Endothelial cell (in vitro differentiated cells): ENCODE measurements at regions not wholly inside any gene's neighbourhood (a gene's known extent, or its start where the extent isn't known, plus 50 kb on each side); places are given as distances from the start of the nearest gene placed in this dataset.

Experiments used
- DNase-seq: peaks from one replicate; pipeline ENCODE4 v3.0.0; 2021; ENCODE audit warnings: low spot score
- H3K27ac Mint-ChIP-seq: one replicate; pipeline ENCODE4 v1.8.0; 2021; ENCODE audit warnings: mixed read lengths, inconsistent platforms; ENCODE audit not compliant: unreplicated experiment
- H3K27me3 Mint-ChIP-seq: one replicate; pipeline ENCODE4 v1.8.0; 2021; ENCODE audit warnings: mild to moderate bottlenecking, moderate library complexity, mixed read lengths, inconsistent platforms; ENCODE audit not compliant: unreplicated experiment
- H3K36me3 Mint-ChIP-seq: one replicate; pipeline ENCODE4 v1.8.0; 2021; ENCODE audit warnings: mild to moderate bottlenecking, low read depth, mixed read lengths, inconsistent platforms; ENCODE audit not compliant: unreplicated experiment
- H3K4me1 Mint-ChIP-seq: one replicate; pipeline ENCODE4 v1.8.0; 2021; ENCODE audit warnings: mild to moderate bottlenecking, mixed read lengths, inconsistent platforms; ENCODE audit not compliant: unreplicated experiment
- H3K4me3 Mint-ChIP-seq: one replicate; pipeline ENCODE4 v1.8.0; 2021; ENCODE audit warnings: mild to moderate bottlenecking, mixed read lengths, inconsistent platforms; ENCODE audit not compliant: unreplicated experiment
- H3K9me3 Mint-ChIP-seq: one replicate; pipeline ENCODE4 v1.8.0; 2021; ENCODE audit warnings: mixed read lengths, inconsistent platforms; ENCODE audit not compliant: unreplicated experiment
- CTCF ChIP-seq: fragments of 200-600 bp; sonication (generic); IDR thresholded peaks from one replicate; pipeline ENCODE4 v1.5.0; 2021; ENCODE audit warnings: antibody characterized with exemption; ENCODE audit not compliant: unreplicated experiment

- no peak overlapping the region for H3K4me3 Mint-ChIP-seq
These were observed 232.5 kb upstream of the ASCC3 start for GRCh38 chr6:101113468-101114260.

GRCh38 chr6:101114703-101115102 lies 233.6 kb upstream of the ASCC3 start:
- Mint-ChIP-seq H3K36me3 (no peaks in the 10 kb centered on the region), H3K9me3 (no peaks in the 10 kb centered on the region), H3K27me3 (no peaks in the 10 kb centered on the region), H3K4me3 (no peak overlapping the region), H3K4me1 (no peaks in the 10 kb centered on the region), H3K27ac (no peak overlapping the region)
- DNase-seq, result peak; percentile 8
- TF ChIP-seq CTCF, result no peak

More at GRCh38 chr6:101113468-101114260, 232.5 kb upstream of the ASCC3 start:
- no peak for TF ChIP-seq CTCF
- no peaks in the 10 kb centered on the region for H3K27me3 Mint-ChIP-seq
- no peak for DNase-seq
- no peaks in the 10 kb centered on the region for H3K36me3 Mint-ChIP-seq
- H3K4me1 Mint-ChIP-seq, result no peaks in the 10 kb centered on the region
- no peaks in the 10 kb centered on the region for H3K9me3 Mint-ChIP-seq
- no peak overlapping the region for H3K27ac Mint-ChIP-seq

- no peak overlapping the region for H3K4me3 Mint-ChIP-seq
- TF ChIP-seq CTCF, result no peak
- no peaks in the 10 kb centered on the region for H3K9me3 Mint-ChIP-seq
- DNase-seq, result no peak
- no peak overlapping the region for H3K27ac Mint-ChIP-seq
- H3K4me1 Mint-ChIP-seq, result no peaks in the 10 kb centered on the region
- H3K36me3 Mint-ChIP-seq, result no peaks in the 10 kb centered on the region
- H3K27me3 Mint-ChIP-seq, result no peaks in the 10 kb centered on the region
These were observed 235.2 kb upstream of the ASCC3 start for GRCh38 chr6:101116337-101116736.

- H3K27me3 Mint-ChIP-seq, result no peaks in the 10 kb centered on the region
- no peak overlapping the region for H3K27ac Mint-ChIP-seq
- H3K4me3 Mint-ChIP-seq, result no peak overlapping the region
- TF ChIP-seq CTCF, result no peak
- peak; percentile 12 for DNase-seq
- no peaks in the 10 kb centered on the region for H3K9me3 Mint-ChIP-seq
- no peaks in the 10 kb centered on the region for H3K4me1 Mint-ChIP-seq
- H3K36me3 Mint-ChIP-seq, result no peaks in the 10 kb centered on the region
These were observed 236.4 kb upstream of the ASCC3 start for GRCh38 chr6:101117393-101118135.

GRCh38 chr6:101118136-101118396 lies 236.9 kb upstream of the ASCC3 start:
- H3K36me3 Mint-ChIP-seq, result no peaks in the 10 kb centered on the region

More at GRCh38 chr6:101118136-101118396, 236.9 kb upstream of the ASCC3 start:
- Mint-ChIP-seq H3K4me1 (no peaks in the 10 kb centered on the region), H3K27me3 (no peaks in the 10 kb centered on the region), H3K9me3 (no peaks in the 10 kb centered on the region), H3K4me3 (no peak overlapping the region), H3K27ac (no peak overlapping the region)
- no peak for TF ChIP-seq CTCF
- no peak for DNase-seq
